GM23338 (cell line): ENCODE measurements at regions not wholly inside any gene's neighbourhood (a gene's known extent, or its start where the extent isn't known, plus 50 kb on each side); places are given as distances from the start of the nearest gene placed in this dataset.

ENCODE experiments used
- CREB1 ChIP-seq: fragments of 250-450 bp; sonication (Bioruptor Pico); IDR thresholded peaks from 2 replicates; pipeline ENCODE4 v1.5.0; 2020; ENCODE audit warnings: low read depth, mild to moderate bottlenecking, moderate library complexity
- CTCF ChIP-seq, 2 experiments: fragments of 200-600 bp in 1 of 2; sonication (generic) in 1 of 2; conservative IDR thresholded peaks; 2 replicates each; pipeline versions ENCODE4 v1.5.1 to v1.6.1; 2016 to 2017; ENCODE audit warnings: antibody characterized with exemption in 2 of 2, low read depth in 2 of 2, mild to moderate bottlenecking in 2 of 2, moderate library complexity in 1 of 2
- ETS1 ChIP-seq: IDR thresholded peaks from 2 replicates; pipeline ENCODE4 v1.6.1; 2016; ENCODE audit warnings: antibody characterized with exemption
- EZH2 ChIP-seq: fragments of 200-600 bp; sonication (generic); IDR thresholded peaks from one replicate; pipeline ENCODE4 v1.8.0; 2017; ENCODE audit warnings: antibody characterized with exemption, mild to moderate bottlenecking, low read depth; ENCODE audit not compliant: unreplicated experiment
- EZH2phosphoT487 ChIP-seq: fragments of 200-600 bp; sonication (generic); IDR thresholded peaks from one replicate; pipeline ENCODE4 v1.8.1; 2018; ENCODE audit warnings: antibody characterized with exemption; ENCODE audit not compliant: unreplicated experiment
- JUNB ChIP-seq: IDR thresholded peaks from one replicate; pipeline ENCODE4 v1.6.1; 2016; ENCODE audit warnings: antibody characterized with exemption; ENCODE audit not compliant: unreplicated experiment
- NANOG ChIP-seq: IDR thresholded peaks from 2 replicates; pipeline ENCODE4 v1.6.1; 2016; ENCODE audit warnings: antibody characterized with exemption, borderline replicate concordance
- POLR2AphosphoS5 ChIP-seq: IDR thresholded peaks from 2 replicates; pipeline ENCODE4 v1.6.1; 2016; ENCODE audit warnings: antibody characterized with exemption, low read depth
- REST ChIP-seq: IDR thresholded peaks from one replicate; pipeline ENCODE4 v1.6.1; 2018; ENCODE audit warnings: antibody characterized with exemption; ENCODE audit not compliant: unreplicated experiment
- ZNF114 ChIP-seq: fragments of 250-450 bp; sonication (Bioruptor Pico); IDR thresholded peaks from 2 replicates; pipeline ENCODE4 v1.5.0; 2020; ENCODE audit warnings: mild to moderate bottlenecking, moderate library complexity
- ZNF331 ChIP-seq: fragments of 250-450 bp; sonication (Bioruptor Pico); IDR thresholded peaks from 2 replicates; pipeline ENCODE4 v1.5.0; 2020; ENCODE audit warnings: low read depth, mild to moderate bottlenecking, moderate library complexity

GRCh38 chr13:73739394-73739793 lies 394.8 kb downstream of the KLF12 start:
- TF ChIP-seq ZNF114 = no peak
- no peak for TF ChIP-seq CTCF (conservative IDR thresholded peaks at IDR 0.05; ENCODE audit: low read depth in 2 of 2)
- TF ChIP-seq EZH2 = no peak
- no peak for TF ChIP-seq EZH2phosphoT487
- TF ChIP-seq REST = no peak
- TF ChIP-seq ETS1 = no peak
- TF ChIP-seq POLR2AphosphoS5 = no peak
- TF ChIP-seq ZNF331 (CRISPR knock-in tag) = no peak
- no peak for TF ChIP-seq NANOG
- TF ChIP-seq JUNB = no peak
- TF ChIP-seq CREB1 = no peak
